Right ventricle myocardium superior (tissue), 1 donor: ENCODE measurements at regions not wholly inside any gene's neighbourhood (a gene's known extent, or its start where the extent isn't known, plus 50 kb on each side); places are given as distances from the start of the nearest gene placed in this dataset.
"Not testable (repeated sequence)": the region's sequence is repeated elsewhere in the genome, so short reads cannot be mapped to it uniquely, and the experiment has no call there.

Experiments used
- ATAC-seq: fragments of 200-7000 bp; cut with Tn5 transposase; one replicate; pipeline ENCODE4 v1.9.1; 2020; ENCODE audit warnings: mild to moderate bottlenecking; ENCODE audit not compliant: poor library complexity
- DNase-seq: peaks from one replicate; pipeline ENCODE4 v3.0.0-alpha.2; 2020
- intact Hi-C: fragments of 100-400 bp; cut with DNase I; formaldehyde crosslinking; loops from one replicate; pipeline ENCODE4 v1.11.2; 2022
- donor health status: DM: no; HTN: yes; CAD: no; lungs with severe emphysema.

- intact Hi-C loops, result no loop called here
- no peak for DNase-seq
Observed at GRCh38 chr2:242053921-242054320, 184.4 kb downstream of the RTP5 start.

GRCh38 chr2:242054406-242054805, 184.9 kb downstream of the RTP5 start:
- no peak for ATAC-seq
- DNase-seq, result no peak
- intact Hi-C loops, result no loop called here

More at GRCh38 chr2:242053921-242054320, 184.4 kb downstream of the RTP5 start:
- ATAC-seq, result no peak

GRCh38 chr2:242054881-242055801, 185.6 kb downstream of the RTP5 start:
- DNase-seq, result no peak
- intact Hi-C loops, result no loop called here
- no peak for ATAC-seq

GRCh38 chr2:242056026-242056425, 186.5 kb downstream of the RTP5 start:
- intact Hi-C loops, result no loop called here
- no peak for DNase-seq
- ATAC-seq, result no peak

GRCh38 chr2:242056785-242057184, 187.3 kb downstream of the RTP5 start:
- no peak for ATAC-seq
- intact Hi-C loops, result no loop called here
- DNase-seq, result no peak

- ATAC-seq (no peak), DNase-seq (no peak)
- intact Hi-C loops, result no loop called here
Observed at GRCh38 chr2:242057379-242058040, 188.0 kb downstream of the RTP5 start.

GRCh38 chr2:242058116-242058680, 188.7 kb downstream of the RTP5 start:
- no peak for DNase-seq
- ATAC-seq, result no peak
- intact Hi-C loops, result no loop called here

- intact Hi-C loops, result no loop called here
- ATAC-seq (no peak), DNase-seq (no peak)
Observed at GRCh38 chr2:242059566-242059965, 190.0 kb downstream of the RTP5 start.

GRCh38 chr2:242060212-242060835, 190.8 kb downstream of the RTP5 start:
- DNase-seq, result no peak
- ATAC-seq, result no peak
- intact Hi-C loops, result no loop called here

- DNase-seq, intact Hi-C loops, ATAC-seq: not testable (repeated sequence)
Observed at GRCh38 chr2:242061930-242062329, 192.4 kb downstream of the RTP5 start.

- DNase-seq (no peak), ATAC-seq (no peak)
- intact Hi-C loops, result no loop called here
Observed at GRCh38 chr2:242063436-242063835, 193.9 kb downstream of the RTP5 start.

GRCh38 chr2:242063850-242064249, 194.3 kb downstream of the RTP5 start:
- no peak for DNase-seq
- intact Hi-C loops, result no loop called here

GRCh38 chr2:242064364-242065250, 195.1 kb downstream of the RTP5 start:
- ATAC-seq, result no peak
- intact Hi-C loops, result no loop called here
- DNase-seq, result no peak

More at GRCh38 chr2:242063850-242064249, 194.3 kb downstream of the RTP5 start:
- no peak for ATAC-seq

- no peak for ATAC-seq
- no peak for DNase-seq
- intact Hi-C loops, result no loop called here
Observed at GRCh38 chr2:242065426-242065825, 195.9 kb downstream of the RTP5 start.

- ATAC-seq, result no peak
- intact Hi-C loops, result no loop called here
- DNase-seq, result no peak
Observed at GRCh38 chr2:242069018-242069417, 199.5 kb downstream of the RTP5 start.

GRCh38 chr2:242069938-242070395, 200.4 kb downstream of the RTP5 start:
- intact Hi-C loops, result not testable (repeated sequence)

GRCh38 chr2:242070726-242071125, 201.2 kb downstream of the RTP5 start:
- DNase-seq, intact Hi-C loops: not testable (repeated sequence)
- peak; percentile 18 for ATAC-seq

More at GRCh38 chr2:242069938-242070395, 200.4 kb downstream of the RTP5 start:
- DNase-seq, result not testable (repeated sequence)
- ATAC-seq, result peak; percentile 44

- intact Hi-C loops, ATAC-seq, DNase-seq: not testable (repeated sequence)
Observed at GRCh38 chr2:242071377-242071776, 201.8 kb downstream of the RTP5 start.
